Thyroid gland (tissue), 4 donors: ENCODE measurements at regions not wholly inside any gene's neighbourhood (a gene's known extent, or its start where the extent isn't known, plus 50 kb on each side); places are given as distances from the start of the nearest gene placed in this dataset.

Source experiments
- CTCF ChIP-seq, 6 experiments: fragments of 200-600 bp in 3 of 6; fragments of 450-650 bp in 3 of 6; sonication (generic) in 3 of 6; IDR thresholded peaks; one replicate each; pipeline ENCODE4 v1.5.1; 2016 to 2019; ENCODE audit warnings: antibody characterized with exemption in 6 of 6, mild to moderate bottlenecking in 2 of 6, inconsistent platforms in 1 of 6, moderate library complexity in 1 of 6
- POLR2A ChIP-seq, 2 donors: fragments of 450-650 bp; IDR thresholded peaks; one replicate each; pipeline ENCODE4 v1.6.1; 2017; ENCODE audit warnings: antibody characterized with exemption in 2 of 2, mild to moderate bottlenecking in 2 of 2, moderate library complexity in 1 of 2

GRCh38 chr3:87413814-87414213, 137.4 kb upstream of the POU1F1 start:
- TF ChIP-seq CTCF (IDR thresholded peaks at IDR 0.05) (no peak), POLR2A (IDR thresholded peaks at IDR 0.05) (no peak)
